Chondrocyte (in vitro differentiated cells): ENCODE measurements at regions not wholly inside any gene's neighbourhood (a gene's known extent, or its start where the extent isn't known, plus 50 kb on each side); places are given as distances from the start of the nearest gene placed in this dataset.

Experiments
- DNase-seq: peaks from one replicate; pipeline ENCODE4 v3.0.0; 2021; ENCODE audit warnings: mixed read lengths, low spot score
- H3K27ac Mint-ChIP-seq: one replicate; pipeline ENCODE4 v1.8.0; 2021; ENCODE audit warnings: mild to moderate bottlenecking, moderate library complexity, mixed read lengths; ENCODE audit not compliant: unreplicated experiment
- H3K27me3 Mint-ChIP-seq: 2 replicates; pipeline ENCODE4 v1.8.0; 2021; ENCODE audit warnings: low read depth, mixed read lengths
- H3K36me3 Mint-ChIP-seq: 2 replicates; pipeline ENCODE4 v1.8.0; 2021; ENCODE audit warnings: low read depth, mixed read lengths
- H3K4me1 Mint-ChIP-seq: 2 replicates; pipeline ENCODE4 v1.8.0; 2021; ENCODE audit warnings: low read depth, mild to moderate bottlenecking, mixed read lengths
- H3K4me3 Mint-ChIP-seq: one replicate; pipeline ENCODE4 v1.8.0; 2021; ENCODE audit warnings: mild to moderate bottlenecking, moderate library complexity, mixed read lengths; ENCODE audit not compliant: unreplicated experiment
- H3K9me3 Mint-ChIP-seq: 2 replicates; pipeline ENCODE4 v1.8.0; 2021; ENCODE audit warnings: low read depth, mixed read lengths
- CTCF ChIP-seq: fragments of 200-600 bp; sonication (generic); IDR thresholded peaks from 2 replicates; pipeline ENCODE4 v1.5.0; 2021; ENCODE audit warnings: antibody characterized with exemption, mild to moderate bottlenecking, moderate library complexity

DNA sequence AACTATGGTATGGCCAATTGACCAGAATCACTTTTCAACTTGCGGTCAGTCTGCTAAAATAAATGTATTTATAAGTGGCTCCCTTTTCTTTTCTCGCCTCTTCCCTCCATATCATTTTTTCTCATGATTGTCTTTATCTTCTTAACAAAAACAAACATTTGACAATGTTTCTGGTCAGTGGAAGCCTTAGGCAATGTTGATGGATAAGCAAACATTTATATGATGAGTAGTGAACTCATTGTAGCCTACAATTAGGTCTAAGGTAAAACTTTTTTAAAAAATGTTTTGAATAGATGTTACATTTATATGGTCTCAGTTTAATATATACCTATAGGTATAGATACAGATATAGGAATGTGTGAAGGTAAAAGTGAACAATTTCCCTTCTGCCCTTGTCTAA is 355.4 kb downstream of the MFSD1 start:
- Mint-ChIP-seq H3K27me3 (peaks cover 9% of the 10 kb centered on the region), H3K4me3 (no peak overlapping the region), H3K4me1 (no peaks in the 10 kb centered on the region), H3K27ac (no peak overlapping the region), H3K9me3 (no peaks in the 10 kb centered on the region), H3K36me3 (no peaks in the 10 kb centered on the region)
- no peak for DNase-seq
- no peak for TF ChIP-seq CTCF

- TF ChIP-seq CTCF = no peak
- DNase-seq = no peak
- H3K27me3 Mint-ChIP-seq = peaks cover 9% of the 10 kb centered on the region
- no peak overlapping the region for H3K4me3 Mint-ChIP-seq
- no peaks in the 10 kb centered on the region for H3K36me3 Mint-ChIP-seq
- H3K4me1 Mint-ChIP-seq = no peaks in the 10 kb centered on the region
- no peaks in the 10 kb centered on the region for H3K9me3 Mint-ChIP-seq
- no peak overlapping the region for H3K27ac Mint-ChIP-seq
Measured at GRCh38 chr3:159158213-159158612, 356.4 kb downstream of the MFSD1 start.

DNA sequence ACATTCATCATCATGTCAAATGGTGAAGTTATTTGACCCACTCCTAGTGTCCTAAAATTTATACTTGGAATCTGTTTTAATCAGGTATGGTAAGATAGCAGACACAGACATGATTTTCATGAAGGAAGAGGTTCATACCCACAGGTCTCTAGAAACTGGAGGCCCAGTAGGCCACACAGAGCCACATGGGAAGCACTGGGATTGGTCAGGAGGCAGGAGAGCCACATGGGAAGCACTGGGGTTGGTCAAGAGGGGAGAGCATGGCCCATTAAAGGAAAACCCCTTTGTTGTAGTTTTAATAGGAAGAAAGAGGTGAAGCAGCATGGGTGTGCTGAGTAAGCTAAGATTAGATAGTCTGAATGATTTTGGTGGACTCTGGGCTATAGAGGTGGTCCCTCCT is 356.9 kb downstream of the MFSD1 start:
- Mint-ChIP-seq H3K36me3 (no peaks in the 10 kb centered on the region), H3K27ac (no peak overlapping the region), H3K9me3 (no peaks in the 10 kb centered on the region), H3K4me1 (no peaks in the 10 kb centered on the region), H3K4me3 (no peak overlapping the region), H3K27me3 (peaks cover 9% of the 10 kb centered on the region)
- DNase-seq = no peak
- no peak for TF ChIP-seq CTCF

DNA sequence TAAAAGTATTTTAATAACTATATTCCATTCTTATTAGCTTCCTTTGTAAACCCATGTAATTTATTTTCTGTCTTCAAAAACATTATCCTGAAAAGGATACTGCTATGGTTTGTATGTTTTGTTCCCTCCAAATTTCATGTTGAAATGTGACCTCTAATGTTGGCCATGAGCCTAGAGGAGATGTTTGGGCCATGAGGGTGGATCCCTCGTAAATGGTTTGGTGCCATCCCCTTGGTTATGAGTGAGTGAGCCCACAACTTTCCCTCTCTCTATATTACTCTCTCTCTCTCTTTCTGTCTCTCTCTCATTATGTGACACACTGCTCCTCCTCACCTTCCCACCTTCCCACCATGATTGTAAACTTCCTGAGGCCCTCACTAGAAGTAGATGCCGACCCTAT is 357.7 kb downstream of the MFSD1 start:
- no peaks in the 10 kb centered on the region for H3K4me1 Mint-ChIP-seq

GRCh38 chr3:159163656-159164055 is 361.8 kb downstream of the MFSD1 start:
- Mint-ChIP-seq H3K36me3 (no peaks in the 10 kb centered on the region), H3K4me3 (no peak overlapping the region), H3K9me3 (no peaks in the 10 kb centered on the region), H3K27me3 (no peaks in the 10 kb centered on the region), H3K27ac (no peak overlapping the region), H3K4me1 (no peaks in the 10 kb centered on the region)
- no peak for TF ChIP-seq CTCF
- DNase-seq = no peak

More for the DNA sequence above, 357.7 kb downstream of the MFSD1 start:
- Mint-ChIP-seq H3K27ac (no peak overlapping the region), H3K9me3 (no peaks in the 10 kb centered on the region), H3K4me3 (no peak overlapping the region), H3K36me3 (no peaks in the 10 kb centered on the region), H3K27me3 (peaks cover 9% of the 10 kb centered on the region)
- DNase-seq = no peak
- TF ChIP-seq CTCF = no peak
